Stimulated activated CD8-positive, alpha-beta memory T cell treated with anti-CD3 and anti-CD28 coated beads, Interleukin-7, amount 100 ng/mL, for 4 hours (primary cell): ENCODE measurements at regions not wholly inside any gene's neighbourhood (a gene's known extent, or its start where the extent isn't known, plus 50 kb on each side); places are given as distances from the start of the nearest gene placed in this dataset.

ENCODE experiments used
- DNase-seq, 2 donors: peaks; one replicate each; pipeline ENCODE4 v3.0.0-alpha.2; 2020; ENCODE audit warnings: low read depth in 2 of 2

DNA sequence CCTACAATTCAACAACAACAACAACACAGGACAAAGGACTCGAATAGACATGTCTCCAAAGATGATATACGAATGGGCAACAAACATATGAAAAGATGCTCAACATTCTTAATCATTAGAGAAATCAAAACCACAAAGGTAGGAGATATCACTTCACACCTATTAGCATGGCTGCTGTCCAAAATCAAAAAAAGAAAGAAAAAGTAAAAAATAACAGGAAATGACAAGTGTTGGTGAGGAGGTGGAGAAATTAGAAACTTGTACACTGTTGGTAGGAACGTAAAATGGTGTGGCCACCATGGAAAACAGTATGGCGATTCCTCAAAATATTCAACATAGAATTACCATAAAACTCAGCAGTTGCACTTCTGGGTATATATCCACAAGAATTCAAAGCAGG, 312.3 kb upstream of the STT3B start:
- no peak for DNase-seq

DNA sequence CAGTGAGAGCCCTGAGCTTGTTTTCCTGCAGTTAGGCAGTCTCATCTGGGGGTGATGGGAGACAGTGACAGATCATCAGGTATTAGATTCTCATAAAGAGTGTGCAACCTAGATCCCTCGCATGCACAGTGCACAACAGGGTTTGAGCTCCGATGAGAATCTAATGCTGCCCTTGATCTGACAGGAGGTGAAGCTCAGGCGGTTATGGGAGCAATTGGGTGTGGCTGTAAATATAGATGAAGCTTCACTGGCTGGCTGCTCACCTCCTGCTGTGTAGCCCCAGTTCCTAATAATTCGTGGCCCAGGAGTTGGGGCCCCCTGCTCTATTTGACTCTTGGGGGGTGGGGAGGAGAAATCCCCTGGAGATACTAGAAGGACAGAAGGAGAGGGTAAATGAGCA, 309.4 kb upstream of the STT3B start:
- DNase-seq: no peak

DNA sequence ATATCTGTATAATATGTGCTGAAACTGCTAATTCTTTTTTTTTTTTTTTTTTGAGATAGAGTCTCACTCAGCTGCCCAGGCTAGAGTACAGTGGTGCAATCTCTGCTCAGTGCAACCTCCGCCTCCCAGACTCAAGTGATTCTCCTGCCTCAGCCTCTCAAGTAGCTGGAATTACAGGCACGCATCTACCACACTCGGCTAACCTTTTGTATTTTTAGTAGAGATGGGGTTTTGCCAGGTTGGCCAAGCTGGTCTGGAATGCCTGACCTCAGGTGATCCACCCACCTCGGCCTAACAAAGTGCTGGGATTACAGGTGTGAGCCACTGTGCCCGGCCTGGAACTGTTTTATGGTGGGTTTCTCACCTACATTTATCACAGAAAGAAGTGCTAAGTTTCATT, 307.8 kb upstream of the STT3B start:
- DNase-seq: no peak

DNA sequence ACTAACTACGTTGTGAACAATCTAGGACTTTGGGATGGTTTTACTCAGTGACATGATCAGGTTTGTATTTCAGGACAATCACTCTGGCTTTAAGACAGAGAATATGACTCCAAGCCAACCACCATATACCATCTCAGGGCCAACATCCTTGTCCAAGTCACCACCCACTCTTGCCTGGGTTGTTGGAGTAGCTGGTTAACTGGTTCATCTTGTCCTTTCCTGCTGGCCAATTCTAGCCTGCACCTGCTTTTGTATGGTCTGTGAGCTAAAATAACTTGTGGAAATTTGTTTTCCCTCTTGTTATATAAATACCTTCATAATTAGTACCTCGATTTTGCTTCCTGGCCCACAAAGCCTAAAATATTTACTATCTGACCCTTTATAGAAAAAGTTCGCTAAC, 306.8 kb upstream of the STT3B start:
- no peak for DNase-seq

DNA sequence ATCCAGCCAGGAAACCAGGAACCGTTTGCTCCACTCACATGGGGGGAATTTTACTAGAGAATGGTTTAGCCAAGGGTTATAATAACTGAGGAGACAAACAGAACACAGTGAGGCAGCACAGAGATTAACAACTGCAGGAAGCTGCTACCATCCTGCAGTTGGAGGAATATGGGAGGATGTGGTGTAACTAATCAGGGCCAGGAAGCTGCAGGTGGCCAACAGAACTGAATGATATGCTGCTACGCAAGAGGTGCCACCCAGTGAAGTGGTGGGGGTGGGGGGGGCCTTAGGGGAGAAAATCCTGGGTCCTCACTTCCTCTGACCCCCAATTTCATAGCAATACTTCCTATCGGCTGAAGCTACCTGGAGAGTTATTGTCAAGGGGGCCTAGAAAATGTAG, 306.4 kb upstream of the STT3B start:
- no peak for DNase-seq

DNA sequence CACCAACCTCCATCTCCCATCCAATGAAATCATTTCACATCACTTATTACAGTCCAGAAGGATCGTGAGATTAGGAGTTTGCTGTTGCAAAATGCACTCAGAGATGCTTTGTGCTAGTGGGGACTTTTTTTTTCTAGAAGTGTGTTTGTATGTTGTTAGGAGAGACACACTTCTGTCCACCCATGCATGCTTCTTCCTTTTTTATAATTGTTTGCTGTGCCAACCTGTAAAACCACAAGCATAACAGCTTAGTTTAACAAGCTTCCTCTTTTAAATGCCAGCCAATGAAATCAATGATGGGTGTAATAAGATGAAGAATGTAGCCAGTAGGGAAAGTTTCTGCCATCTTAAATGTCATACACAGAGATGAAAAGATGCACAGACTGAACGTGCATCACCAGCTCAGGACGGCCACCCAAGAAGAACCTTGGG, 305.6 kb upstream of the STT3B start:
- DNase-seq: no peak

DNA sequence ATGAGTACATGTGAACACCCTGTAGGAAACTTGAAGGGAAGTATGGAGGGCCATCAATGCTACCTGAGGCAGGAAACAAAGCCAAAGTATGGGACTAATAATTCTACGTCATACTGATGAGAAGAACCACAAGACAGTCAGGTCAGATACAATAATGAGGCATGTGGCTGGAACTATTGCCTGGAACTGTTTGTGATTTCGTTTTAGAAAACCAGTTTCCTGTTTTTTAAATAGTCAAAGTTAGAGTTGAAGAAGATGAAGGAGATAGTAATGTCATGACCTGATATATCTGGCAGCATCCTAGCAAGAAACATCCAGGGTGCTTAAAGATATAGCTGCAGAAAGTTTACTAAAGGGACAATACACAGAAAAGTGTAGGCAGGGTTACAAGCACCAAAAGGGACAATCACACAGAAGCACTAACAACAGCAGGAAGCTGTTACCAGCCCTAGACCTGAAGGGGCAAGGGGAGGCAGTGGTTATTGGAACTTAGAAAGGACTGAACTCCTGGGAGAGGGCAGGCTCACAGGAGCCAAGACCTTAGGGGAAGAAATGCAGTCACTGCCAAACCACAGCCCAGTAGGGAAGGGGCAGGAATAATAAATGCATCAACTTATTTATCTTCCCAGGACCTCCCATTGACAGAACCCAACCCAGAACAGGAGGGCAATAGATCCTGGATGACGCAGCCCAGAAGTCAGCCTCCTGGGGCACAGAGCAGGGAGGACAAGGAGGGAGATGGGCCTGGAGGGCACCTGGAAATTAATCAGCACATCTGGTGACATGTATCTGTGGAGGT, 302.1 kb upstream of the STT3B start:
- no peak for DNase-seq

DNA sequence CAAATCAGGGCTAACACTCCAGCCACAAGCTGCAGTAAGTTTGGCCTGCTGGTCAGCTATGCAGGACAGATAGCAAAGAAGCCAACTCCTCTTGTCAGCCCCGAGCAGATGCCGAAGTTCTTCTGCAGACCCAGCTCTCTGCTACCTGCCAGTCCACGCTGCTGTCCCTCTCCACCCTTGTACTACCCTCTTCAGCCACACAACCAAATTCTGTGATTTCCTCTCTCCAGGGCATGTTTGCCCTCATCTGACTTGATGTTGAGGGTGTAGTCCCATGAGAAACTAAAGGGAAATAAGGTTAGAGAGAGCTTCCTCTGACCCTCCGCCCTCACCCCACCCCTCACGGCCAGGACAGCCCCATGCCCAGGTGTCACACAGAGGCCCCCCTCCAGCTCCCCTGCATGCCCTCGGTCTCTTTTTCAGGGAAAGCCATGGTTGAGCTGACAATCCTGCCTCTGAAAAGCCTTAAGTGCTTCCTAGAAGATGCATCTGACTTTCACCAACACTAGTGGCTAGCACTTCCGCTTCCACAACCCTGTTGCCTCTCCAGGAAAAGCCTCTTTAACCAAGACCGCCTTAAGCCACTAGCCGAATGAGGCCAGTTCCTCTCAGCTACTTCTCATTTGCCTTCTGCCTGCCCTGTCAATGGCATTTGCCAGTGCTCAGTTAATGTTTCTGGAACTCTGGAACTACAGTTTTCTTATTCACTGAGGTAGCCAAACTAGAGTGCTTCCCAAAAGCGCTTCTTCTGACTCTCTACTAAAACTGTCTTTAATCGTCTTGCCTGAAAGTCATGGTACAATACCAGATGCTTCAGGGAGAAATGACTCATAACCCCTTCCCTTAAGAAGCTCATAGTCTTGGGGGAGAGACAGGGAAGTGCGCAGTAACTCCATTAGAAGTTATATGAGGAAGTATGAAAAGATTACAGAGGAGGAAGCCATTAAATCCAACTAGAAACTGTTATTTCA, 300.4 kb upstream of the STT3B start:
- DNase-seq: no peak

DNA sequence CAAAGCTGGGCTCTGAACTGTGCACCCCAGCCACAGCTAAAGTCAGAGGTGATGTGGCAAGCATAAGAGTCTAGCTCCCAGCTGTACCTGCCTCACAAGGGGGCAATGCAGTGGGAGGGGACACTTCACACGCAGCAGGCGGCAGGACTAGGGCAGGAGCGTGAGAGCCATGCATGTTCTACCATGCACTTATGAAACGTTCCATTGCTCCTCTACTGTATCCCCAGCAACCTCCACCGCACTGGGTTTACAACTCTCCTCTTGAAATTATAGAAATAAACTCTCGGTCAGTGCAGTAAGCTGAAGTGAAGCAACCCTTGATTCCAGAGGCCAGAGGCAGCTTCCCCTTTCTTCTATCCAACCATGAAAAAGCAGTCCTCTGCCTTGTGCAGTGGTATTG, 298.6 kb upstream of the STT3B start:
- no peak for DNase-seq

DNA sequence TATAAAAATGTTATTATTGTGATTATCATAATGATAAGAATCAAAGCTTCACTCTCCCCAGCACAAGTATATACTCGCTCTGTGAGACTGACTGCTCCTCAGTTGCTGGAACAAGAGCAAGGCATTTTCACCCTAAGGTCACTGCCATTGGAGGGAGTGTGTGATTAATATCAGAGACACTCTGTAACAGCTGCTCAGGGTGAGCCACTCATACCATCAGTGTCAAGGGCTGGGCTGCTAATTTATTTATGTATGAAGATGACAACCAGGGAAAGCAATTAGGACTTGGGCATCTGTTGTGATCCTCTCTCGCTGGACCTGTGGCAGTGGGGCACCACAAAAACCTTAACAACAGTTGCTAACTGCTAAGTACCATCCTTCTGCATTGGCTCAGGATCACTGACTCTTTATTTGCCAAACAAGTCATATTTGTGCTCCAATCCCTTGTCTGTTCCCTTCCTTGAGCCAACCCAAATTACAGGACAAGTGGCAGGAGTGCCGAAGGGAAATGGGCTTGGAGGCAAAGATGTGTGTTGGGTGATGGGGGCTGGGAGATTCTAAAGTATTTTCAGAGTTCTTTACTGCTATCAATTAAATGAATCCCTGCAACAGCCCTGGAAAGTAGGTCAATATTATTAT, 297.5 kb upstream of the STT3B start:
- no peak for DNase-seq

DNA sequence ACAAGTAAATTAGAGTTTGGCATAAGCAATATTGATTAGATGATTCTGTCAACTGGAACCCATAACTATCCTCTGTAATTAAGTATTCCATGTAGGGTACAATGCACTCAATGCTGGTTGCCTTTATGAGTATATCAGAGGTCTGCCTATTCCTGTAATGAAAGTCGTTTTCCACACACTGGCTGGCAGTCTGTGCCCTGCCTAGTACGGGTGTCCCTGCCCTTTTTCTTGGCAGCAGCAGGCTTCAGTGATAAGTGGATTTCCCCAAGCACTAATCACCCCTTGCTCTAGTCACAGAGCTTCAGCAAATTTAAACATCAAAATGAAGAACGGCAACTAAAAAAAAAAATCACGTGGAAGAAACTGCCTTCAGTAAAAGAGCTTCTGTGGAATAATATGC, 294.8 kb upstream of the STT3B start:
- no peak for DNase-seq

DNA sequence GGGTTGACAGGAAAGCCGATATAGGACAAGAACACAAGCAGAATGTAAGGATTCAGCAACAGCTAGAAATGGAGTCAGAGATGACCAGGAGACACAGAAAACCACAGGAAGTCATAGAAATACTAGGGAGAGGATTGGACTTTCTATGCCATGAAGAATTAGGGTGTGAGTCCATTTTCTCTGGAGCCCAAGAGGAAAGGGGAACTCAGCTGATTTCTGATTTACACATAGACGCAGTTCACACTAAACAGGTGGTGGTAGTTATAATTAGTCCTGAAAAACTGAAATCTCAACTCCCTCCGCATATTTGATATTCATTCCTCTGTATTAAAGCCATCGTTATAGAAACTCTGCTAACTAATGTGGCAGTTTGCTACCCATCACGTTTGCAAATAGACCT, 292.7 kb upstream of the STT3B start:
- DNase-seq: no peak

DNA sequence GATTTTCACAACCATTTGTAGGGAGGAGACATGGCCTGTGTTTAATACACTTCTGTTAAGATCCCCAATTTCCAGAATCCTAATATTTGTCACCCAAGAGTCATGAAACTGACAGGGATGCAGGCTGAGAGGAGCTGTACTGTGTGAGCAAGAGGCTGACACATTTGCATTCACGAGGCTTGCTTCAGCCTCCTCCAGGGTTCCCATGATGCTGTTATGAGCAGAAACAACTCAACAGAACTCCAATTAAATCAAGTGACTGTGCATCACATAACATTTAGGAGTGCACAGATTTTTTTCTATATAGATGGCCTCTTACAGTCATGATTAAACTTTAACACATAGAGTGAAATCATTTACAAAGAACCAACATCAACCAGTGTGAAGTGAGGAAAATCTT, 292.3 kb upstream of the STT3B start:
- no peak for DNase-seq

DNA sequence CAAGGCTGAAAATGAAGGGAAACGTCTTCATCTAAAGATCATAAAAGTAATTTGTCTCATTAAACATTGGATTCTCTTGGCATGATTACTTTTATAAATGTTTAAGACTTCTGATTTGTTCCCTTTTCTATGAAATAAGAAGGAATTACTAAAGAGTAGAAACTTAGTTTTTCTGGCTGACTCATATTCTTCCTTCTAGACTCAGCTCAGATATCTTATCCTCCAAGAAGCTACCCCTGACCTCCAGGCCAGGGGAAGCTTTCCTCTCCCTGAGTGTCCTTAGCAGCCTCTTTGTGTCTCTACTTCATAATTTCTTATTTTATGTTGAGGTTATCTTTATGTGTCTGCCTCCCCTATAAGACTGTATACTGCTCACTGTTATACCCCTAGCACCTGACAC, 291.9 kb upstream of the STT3B start:
- DNase-seq: no peak

DNA sequence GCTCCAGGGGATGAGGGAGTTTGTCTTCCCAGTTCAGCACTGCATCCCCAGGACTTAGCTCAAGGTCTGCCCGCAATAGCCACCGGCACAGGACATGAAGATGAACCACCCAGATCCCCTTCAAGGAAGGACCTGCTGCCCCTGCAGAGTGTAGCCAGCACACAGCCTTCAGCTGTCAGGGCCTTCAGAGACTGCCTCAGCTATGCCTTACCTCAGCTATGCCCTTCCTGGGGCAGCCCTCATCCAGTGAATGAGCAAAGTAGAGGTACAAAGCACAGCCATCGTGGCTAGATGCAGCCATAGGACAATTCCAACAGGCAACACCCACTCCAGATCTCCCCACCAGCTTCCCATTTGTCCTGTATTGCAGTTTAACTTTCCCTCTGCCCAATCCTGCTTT, 291.2 kb upstream of the STT3B start:
- no peak for DNase-seq

DNA sequence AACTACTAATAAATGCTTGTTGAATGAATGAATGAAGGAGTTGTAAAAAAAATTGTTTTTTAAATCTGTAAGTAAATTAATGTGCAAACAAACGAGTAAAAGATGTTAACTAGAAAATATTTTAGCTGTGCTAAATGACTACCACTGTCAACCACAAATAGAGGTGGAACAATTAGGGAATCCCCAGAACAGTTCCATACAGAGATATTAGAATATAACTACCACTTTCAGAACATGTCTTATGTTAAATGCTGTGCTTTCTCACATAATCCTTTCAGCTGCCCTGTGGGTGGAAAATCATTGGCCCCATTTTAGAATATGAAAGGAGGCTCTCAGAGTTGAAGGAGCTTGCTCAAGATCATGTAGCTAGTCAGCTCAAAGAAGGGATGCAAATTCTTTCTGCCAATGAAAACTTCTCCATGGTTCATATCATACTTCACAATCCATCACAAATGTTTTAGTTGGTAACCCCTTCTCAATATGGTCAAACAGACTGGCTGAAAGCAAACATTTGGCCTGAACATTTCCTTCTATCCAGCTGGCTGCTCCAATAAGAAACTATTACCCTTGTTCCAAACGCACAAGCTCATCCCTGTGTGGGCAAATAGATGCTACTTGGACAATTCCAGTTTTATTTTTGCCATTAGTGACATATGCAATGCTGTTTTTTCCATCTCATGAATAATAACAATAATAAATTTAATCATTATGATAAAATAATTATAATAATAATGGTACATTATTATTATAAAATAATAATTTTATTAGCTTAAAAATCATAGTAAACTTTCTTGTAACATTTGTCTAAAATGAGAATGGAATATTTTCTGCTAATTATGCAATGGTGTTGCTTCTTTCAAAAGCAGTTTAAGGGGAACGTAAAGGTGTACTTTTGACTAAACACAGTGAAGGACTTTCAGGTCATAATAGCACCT, 290.4 kb upstream of the STT3B start:
- no peak for DNase-seq

DNA sequence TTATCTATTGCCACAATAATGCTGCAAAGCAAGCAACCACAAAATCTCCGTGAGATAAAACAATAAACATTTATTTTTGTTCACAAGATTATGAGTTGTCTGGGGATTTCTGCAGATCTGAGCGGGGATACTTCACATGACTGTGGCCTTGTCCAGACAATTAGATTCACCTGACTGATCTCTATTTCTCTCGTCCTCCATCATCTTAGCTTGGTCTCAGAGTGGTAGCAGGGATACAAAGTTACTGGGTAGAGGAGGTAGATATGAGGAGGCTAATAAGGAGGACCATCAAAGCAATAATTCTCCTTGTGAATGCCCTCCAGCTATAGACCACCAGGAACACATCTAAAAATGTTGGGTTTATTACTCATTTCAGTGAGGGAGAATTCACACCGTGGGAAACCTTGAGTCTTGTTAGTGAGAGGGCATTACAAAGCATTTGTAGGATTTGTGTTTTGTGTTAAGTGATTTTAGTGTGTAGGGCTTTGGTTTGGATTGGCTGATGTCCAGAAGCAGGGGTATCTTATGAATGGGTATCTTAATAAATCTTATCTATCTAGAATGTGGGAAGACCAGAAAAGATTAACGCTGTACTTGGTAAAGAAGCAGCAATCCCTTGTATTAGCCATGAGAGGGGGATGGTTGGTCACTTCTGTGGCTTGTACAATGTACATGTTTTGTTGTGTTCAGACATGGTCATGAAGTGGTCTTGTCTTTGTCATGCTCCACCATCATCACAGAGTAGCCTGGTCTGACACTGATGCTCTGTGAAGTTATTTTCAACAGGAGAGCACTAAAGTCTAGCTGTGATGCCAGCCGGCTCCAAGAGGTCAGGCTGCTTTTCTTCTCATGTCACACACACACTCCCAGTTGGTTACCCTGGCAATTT, 287.6 kb upstream of the STT3B start:
- no peak for DNase-seq

DNA sequence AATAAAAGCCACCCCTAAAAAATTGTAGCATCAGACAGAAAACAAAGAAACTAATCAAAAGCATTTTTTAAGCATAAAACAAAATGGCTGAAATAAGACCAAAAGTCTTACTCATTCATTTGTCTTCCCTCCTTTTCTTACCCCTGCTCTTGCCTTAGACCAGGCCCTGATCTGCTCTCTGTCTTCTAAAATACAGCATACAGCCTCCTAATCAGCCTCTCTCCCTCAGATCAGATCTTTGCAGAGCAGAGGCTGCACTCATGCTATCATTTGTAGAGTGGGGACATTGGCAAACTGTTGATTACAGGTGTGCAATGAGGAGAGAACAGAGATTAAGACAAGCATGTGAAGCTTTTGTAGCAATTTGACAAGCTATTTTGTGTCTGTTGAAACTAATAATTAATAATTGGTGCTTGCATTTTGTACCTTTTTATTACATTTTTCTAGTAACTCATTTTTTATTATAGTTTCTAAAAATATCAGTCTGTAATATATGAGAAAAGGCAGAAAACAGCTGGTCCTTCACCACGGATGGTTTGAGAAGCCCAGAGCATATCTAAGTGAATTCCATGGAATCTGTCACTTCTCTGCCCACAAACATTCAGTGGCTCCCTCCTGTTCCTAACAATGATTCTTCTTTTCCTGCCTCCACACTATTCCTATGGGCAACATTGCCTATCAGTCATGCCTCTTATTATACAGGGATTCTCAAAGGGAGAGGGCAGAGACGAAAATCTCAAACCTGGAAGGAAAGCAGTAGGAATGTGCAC, 286.2 kb upstream of the STT3B start:
- DNase-seq: no peak

DNA sequence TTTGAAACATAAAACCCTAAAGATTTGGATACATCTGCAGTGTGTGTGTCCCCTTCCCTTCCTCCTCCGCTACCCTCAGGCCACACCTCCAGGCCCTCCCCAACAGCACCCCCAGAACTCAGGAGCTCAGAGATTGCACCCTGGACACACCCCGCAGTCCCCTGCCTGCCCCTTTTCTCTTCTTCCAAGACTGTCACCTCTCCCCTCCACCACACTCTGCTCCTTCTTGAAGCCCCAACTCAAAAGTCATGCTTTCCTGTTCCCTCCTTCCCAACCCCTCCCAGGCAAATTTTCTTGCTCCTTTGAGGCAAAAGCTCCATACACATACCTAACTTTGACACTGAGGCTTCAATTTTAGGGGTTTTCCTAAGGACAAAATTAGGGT, 285.7 kb upstream of the STT3B start:
- DNase-seq: no peak
